NCI-H2171 (cell line): ENCODE measurements at regions not wholly inside any gene's neighbourhood (a gene's known extent, or its start where the extent isn't known, plus 50 kb on each side); places are given as distances from the start of the nearest gene placed in this dataset.
"Not testable (repeated sequence)": the region's sequence is repeated elsewhere in the genome, so short reads cannot be mapped to it uniquely, and the experiment has no call there.

Experiments used
- DNase-seq: peaks from one replicate; lab custom pipeline; 2025; lab: John Stamatoyannopoulos, UW

- DNase-seq, result no peak
Observed at GRCh38 chr11:80778941-80779340, 1338.1 kb upstream of the TENM4 start.

DNA sequence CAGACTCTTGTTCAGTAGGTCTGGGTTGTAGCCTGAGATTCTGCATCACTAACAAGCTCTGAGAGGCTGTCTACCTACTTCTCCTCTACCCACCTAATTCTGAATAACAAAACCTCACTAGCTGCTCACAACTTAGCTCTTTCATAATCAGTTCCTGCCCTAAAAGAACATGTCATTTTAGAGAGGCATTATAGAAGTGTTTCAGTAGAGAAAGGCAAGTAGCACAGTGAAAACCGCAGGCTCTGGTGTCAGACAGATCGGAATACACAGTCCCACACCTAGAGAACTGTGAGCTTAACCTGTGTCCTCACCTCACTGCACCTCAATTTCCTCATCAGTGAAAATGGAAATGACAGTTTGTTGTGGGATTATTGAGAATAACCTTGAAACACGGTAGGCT lies 1337.6 kb upstream of the TENM4 start:
- DNase-seq, result no peak

DNA sequence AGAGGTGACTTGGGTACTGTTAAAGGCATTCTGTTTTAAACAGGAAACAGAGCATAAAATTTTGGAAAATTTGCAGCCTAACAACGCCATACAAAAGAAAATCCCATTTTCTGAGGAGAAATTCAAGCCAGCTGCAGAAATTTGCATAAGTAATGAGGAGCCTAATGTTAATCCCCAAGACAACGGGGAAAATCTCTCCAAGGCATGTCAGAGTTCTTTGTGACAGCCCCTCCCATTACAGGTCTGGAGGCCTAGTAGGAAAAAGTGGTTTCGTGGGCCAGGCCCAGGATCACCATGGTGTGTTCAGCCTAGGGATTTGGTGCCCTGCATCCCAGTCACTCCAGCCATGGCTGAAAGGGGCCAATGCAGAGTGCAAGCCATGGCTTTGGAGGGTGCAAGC lies 1333.1 kb upstream of the TENM4 start:
- no peak for DNase-seq

GRCh38 chr11:80771017-80771416 lies 1330.2 kb upstream of the TENM4 start:
- DNase-seq, result no peak

DNA sequence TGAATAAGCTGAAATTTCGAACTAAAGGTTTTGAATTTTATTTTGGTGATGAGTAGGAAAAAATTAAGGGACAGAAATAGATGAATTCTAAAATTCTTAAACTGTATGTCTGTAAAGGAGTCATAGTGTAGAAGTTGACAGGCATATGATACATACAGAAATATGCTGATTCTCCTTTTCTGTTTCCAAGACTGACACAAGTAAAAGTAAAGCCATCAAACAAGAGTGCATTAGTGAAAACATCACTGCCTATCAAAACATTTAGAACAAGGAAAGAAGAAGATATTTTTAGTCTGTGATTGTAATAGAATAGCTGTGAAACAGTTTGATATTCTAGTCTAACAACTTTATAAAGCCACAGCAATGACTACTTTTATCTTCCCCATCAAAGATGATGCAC lies 1318.0 kb upstream of the TENM4 start:
- no peak for DNase-seq

- DNase-seq, result no peak
Observed at GRCh38 chr11:80748207-80748925, 1307.5 kb upstream of the TENM4 start.

GRCh38 chr11:80746300-80746699 lies 1305.5 kb upstream of the TENM4 start:
- DNase-seq, result no peak

DNA sequence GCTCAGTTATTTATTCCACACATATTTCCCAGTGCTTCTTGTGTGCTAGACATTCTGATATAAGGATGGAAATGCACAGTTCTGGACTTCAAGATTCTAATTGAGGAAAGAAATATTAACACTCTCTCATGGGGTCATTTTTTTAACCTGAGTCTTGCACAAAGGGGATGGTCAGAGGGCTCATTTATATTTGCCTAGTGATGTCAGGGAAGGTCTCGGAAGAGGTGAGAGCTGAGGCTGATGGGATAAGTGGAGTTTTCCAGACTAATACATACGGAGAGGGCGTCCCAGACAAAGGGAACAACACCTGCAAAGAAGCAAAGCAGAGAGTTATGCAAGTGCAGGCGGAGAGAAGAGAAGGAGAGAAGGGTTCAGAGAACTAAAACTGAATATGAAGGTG lies 1304.6 kb upstream of the TENM4 start:
- no peak for DNase-seq

GRCh38 chr11:80733790-80734189 lies 1293.0 kb upstream of the TENM4 start:
- no peak for DNase-seq

DNA sequence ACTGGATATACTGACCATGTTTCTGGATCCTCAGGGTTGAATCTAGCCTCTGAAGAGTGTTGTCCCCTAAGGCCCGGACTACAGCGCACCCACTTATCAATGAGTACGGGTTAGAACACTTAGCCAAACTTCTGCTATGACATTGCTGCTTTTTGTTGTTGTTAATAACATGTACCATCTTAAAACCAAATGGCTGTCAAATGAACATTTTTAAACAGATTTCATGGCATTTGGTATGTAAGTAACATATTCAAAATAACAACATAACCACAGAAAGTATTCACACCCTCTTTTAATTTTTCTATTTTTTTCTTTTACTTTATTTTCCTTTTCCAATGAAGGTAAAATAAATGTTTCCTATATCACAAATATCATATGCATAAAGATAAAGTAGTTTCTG lies 1292.5 kb upstream of the TENM4 start:
- no peak for DNase-seq

DNA sequence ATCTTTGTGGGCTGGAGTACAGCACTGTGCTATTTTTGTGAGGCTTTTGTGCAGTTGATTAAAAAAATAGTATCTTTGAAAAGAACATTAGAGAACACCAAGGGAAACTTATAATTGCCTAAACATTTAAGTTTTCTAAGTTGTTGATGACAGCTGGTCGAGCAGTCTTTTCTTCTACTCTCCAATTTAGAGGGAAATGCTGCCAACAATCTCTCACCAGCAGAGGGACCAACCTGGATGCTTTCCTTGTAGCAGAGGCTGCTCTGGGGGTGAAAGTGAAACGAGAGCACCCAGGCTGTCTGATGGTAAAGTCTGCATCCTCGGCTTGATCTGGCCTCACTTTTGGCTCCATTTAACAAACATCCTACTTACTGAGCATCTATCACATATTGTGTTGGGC lies 1286.5 kb upstream of the TENM4 start:
- no peak for DNase-seq

- DNase-seq, result no peak
Observed at GRCh38 chr11:80726236-80726635, 1285.4 kb upstream of the TENM4 start.

DNA sequence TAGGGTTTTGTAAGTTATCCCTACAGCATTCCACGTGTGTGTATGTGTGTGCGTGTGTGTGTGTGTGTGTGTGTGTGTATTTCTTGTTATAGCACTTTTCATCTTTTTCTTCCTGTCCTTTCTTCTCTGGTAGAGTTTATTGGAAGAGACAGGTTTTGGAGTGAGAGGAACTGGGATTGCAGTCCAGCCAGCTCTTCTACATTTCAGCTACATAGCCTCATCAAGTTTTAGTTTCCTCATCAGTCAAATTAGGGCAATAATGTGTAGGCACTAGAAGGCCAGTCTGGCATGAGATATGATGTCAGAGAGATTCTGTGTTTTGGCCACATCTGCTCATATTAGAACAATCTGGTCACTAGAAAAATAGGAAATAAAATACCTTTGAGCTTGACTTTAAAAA lies 1283.5 kb upstream of the TENM4 start:
- DNase-seq, result no peak

GRCh38 chr11:80722629-80723028 lies 1281.8 kb upstream of the TENM4 start:
- no peak for DNase-seq

GRCh38 chr11:80720295-80720694 lies 1279.5 kb upstream of the TENM4 start:
- DNase-seq, result no peak

GRCh38 chr11:80719292-80719646 lies 1278.4 kb upstream of the TENM4 start:
- DNase-seq, result no peak

DNA sequence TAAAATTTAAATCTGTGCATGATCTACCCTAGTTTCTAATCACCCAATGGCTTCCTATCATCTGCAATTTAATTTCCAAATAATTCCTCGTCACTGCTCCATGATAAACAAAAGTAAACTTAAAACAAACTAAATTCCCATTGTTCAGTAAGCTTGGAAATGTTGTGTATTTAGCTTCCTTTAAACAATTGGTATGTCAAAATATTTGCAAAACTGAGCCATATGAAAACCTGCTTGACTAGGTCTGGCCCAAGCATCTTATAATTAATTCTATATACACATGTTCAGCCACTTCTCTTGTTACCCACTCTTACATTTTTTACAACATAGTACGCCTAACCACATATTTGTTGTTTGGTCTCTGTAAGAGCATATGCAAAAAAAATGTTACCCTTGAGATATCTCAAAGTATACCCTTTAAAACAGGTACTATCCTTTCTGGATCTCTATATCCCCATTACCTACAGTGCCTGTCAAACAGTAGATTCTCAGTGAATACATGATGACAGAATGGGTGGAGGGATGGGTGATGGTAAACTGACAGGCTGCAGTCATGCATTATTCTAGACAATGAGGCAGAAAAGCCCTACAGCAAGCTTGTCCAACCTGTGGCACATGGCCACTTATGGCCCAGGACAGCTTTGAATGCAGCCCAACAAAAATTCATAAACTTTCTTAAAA lies 1277.9 kb upstream of the TENM4 start:
- no peak for DNase-seq

- no peak for DNase-seq
Observed at GRCh38 chr11:80702264-80702663, 1261.4 kb upstream of the TENM4 start.

- no peak for DNase-seq
Observed at GRCh38 chr11:80700386-80700785, 1259.6 kb upstream of the TENM4 start.

DNA sequence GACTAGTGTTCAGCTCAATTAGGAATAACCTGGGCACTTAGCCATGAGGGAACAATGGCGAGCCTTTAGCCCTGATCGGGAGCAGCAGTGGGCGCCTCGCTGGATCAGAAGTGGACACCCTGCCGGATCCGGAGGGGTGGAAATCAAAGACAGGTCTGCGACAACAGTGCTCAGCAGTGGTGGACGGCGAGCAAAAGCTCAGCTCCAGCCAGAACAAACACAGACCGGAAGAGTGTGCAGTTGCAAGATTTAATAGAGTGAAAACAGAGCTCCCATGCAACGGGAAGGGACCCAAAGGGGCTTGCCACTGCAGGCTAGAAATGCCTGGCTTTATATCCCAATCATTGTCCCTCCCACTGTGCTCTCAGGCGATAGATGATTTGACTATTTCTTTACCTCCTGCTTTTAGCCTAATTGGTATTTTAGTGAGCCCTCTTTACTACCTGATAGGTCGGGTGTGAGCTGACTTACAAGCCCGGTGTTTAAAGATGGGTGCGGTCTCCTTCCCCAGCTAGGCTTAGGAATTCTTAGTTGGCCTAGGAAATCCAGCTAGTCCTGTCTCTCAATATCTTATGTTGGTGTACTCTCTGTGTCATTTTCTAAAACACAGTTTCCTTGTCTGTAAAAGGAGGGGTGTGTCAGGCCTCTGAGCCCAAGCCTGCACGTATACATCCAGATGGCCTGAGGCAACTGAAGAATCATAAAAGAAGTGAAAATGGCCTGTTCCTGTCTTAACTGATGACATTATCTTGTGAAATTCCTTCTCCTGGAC lies 1258.8 kb upstream of the TENM4 start:
- not testable (repeated sequence) for DNase-seq

- DNase-seq, result no peak
Observed at GRCh38 chr11:80698637-80699036, 1257.8 kb upstream of the TENM4 start.

GRCh38 chr11:80694385-80694784 lies 1253.6 kb upstream of the TENM4 start:
- DNase-seq, result no peak

GRCh38 chr11:80687941-80688340 lies 1247.1 kb upstream of the TENM4 start:
- no peak for DNase-seq
